Right forelimb (tissue), 1 donor: ENCODE measurements at regions not wholly inside any gene's neighbourhood (a gene's known extent, or its start where the extent isn't known, plus 50 kb on each side); places are given as distances from the start of the nearest gene placed in this dataset.

ENCODE experiments used
- DNase-seq: peaks from one replicate; pipeline ENCODE4 v3.0.0-alpha.2; 2018

GRCh38 chr10:10792681-10793080, 225.0 kb upstream of the CELF2 start:
- no peak for DNase-seq

- DNase-seq, result no peak
Observed at GRCh38 chr10:10794046-10794445, 223.6 kb upstream of the CELF2 start.

- DNase-seq, result no peak
Observed at GRCh38 chr10:10794791-10795191, 222.9 kb upstream of the CELF2 start.

GRCh38 chr10:10796061-10796773, 221.5 kb upstream of the CELF2 start:
- no peak for DNase-seq

- peak; percentile 53 for DNase-seq
Observed at GRCh38 chr10:10796774-10797415, 220.8 kb upstream of the CELF2 start.

- DNase-seq, result peak; percentile 57
Observed at GRCh38 chr10:10797513-10797912, 220.2 kb upstream of the CELF2 start.

GRCh38 chr10:10798102-10798863, 219.4 kb upstream of the CELF2 start:
- peak; percentile 68 for DNase-seq

GRCh38 chr10:10798864-10799192, 218.8 kb upstream of the CELF2 start:
- DNase-seq, result no peak

GRCh38 chr10:10800961-10801360, 216.7 kb upstream of the CELF2 start:
- DNase-seq, result no peak

- peak; percentile 58 for DNase-seq
Observed at GRCh38 chr10:10803278-10803677, 214.4 kb upstream of the CELF2 start.

- DNase-seq, result no peak
Observed at GRCh38 chr10:10804061-10804460, 213.6 kb upstream of the CELF2 start.

GRCh38 chr10:10804998-10805740, 212.5 kb upstream of the CELF2 start:
- no peak for DNase-seq

GRCh38 chr10:10807106-10807505, 210.6 kb upstream of the CELF2 start:
- DNase-seq, result no peak

GRCh38 chr10:10811562-10811961, 206.1 kb upstream of the CELF2 start:
- no peak for DNase-seq

- no peak for DNase-seq
Observed at GRCh38 chr10:10813656-10814055, 204.0 kb upstream of the CELF2 start.

- no peak for DNase-seq
Observed at GRCh38 chr10:10814069-10814468, 203.6 kb upstream of the CELF2 start.

GRCh38 chr10:10816447-10816846, 201.2 kb upstream of the CELF2 start:
- DNase-seq, result no peak

GRCh38 chr10:10817609-10818008, 200.1 kb upstream of the CELF2 start:
- DNase-seq, result no peak

GRCh38 chr10:10818082-10818481, 199.6 kb upstream of the CELF2 start:
- no peak for DNase-seq

GRCh38 chr10:10819206-10819856, 198.3 kb upstream of the CELF2 start:
- no peak for DNase-seq

- DNase-seq, result no peak
Observed at GRCh38 chr10:10821926-10822325, 195.7 kb upstream of the CELF2 start.

GRCh38 chr10:10824591-10825148, 193.0 kb upstream of the CELF2 start:
- DNase-seq, result no peak
